IMR-90 (cell line): ENCODE measurements at regions not wholly inside any gene's neighbourhood (a gene's known extent, or its start where the extent isn't known, plus 50 kb on each side); places are given as distances from the start of the nearest gene placed in this dataset.
A peak's percentile ranks its signal among the peaks of the same experiment; 100 is the strongest.

Experiments
- ATAC-seq: fragments of 200-7000 bp; cut with Tn5 transposase; 2 replicates; pipeline ENCODE4 v1.9.1; 2020; ENCODE audit warnings: low read depth, mild to moderate bottlenecking, moderate library complexity
- BruUV-seq: library from RNA; stranded (reverse); fragments of 400-500 nt; replicated peaks from 2 replicates; lab custom pipeline; 2021; lab: Mats Ljungman, UMichigan
- CTCF ChIA-PET: fragments of 300-600 bp; formaldehyde crosslinking; extraction: SDS; loops from one replicate; lab custom pipeline; 2021; ENCODE audit warnings: antibody characterized with exemption; lab: Yijun Ruan, JAX
- POLR2A ChIA-PET: fragments of 300-600 bp; sonication (Branson Sonifier 250); formaldehyde crosslinking; loops from one replicate; lab custom pipeline; 2022; ENCODE audit warnings: antibody characterized with exemption; ENCODE audit not compliant: unreplicated experiment; lab: Charles Lee
- DNase-seq: peaks from one replicate; pipeline ENCODE4 v3.0.0; 2013
- H2AFZ ChIP-seq: replicated peaks from 2 replicates; pipeline ENCODE3; 2013; ENCODE audit warnings: low read length, mild to moderate bottlenecking; ENCODE audit not compliant: poor library complexity
- H2AK5ac ChIP-seq: 2 replicates; pipeline ENCODE4 v1.6.1; 2013; ENCODE audit warnings: low read depth, low read length, inconsistent platforms
- H2AK9ac ChIP-seq: replicated peaks from 2 replicates; pipeline ENCODE3; 2013; ENCODE audit warnings: mild to moderate bottlenecking, low read depth, low read length, moderate library complexity; ENCODE audit not compliant: poor library complexity
- H2BK120ac ChIP-seq: 2 replicates; pipeline ENCODE4 v1.6.1; 2013; ENCODE audit warnings: low read depth, low read length, inconsistent platforms
- H2BK15ac ChIP-seq: 3 replicates; pipeline ENCODE4 v1.6.1; 2013; ENCODE audit warnings: low read depth, low read length, inconsistent platforms
- H2BK20ac ChIP-seq: 2 replicates; pipeline ENCODE4 v1.6.1; 2013; ENCODE audit warnings: low read depth, mild to moderate bottlenecking, inconsistent platforms, low read length, moderate library complexity
- H2BK5ac ChIP-seq: 2 replicates; pipeline ENCODE4 v1.6.1; 2013; ENCODE audit warnings: mild to moderate bottlenecking, low read depth, low read length, inconsistent platforms; ENCODE audit not compliant: poor library complexity, severe bottlenecking
- H3K14ac ChIP-seq: replicated peaks from 2 replicates; pipeline ENCODE4 v1.6.1; 2013; ENCODE audit warnings: low read depth, low read length, inconsistent platforms
- H3K18ac ChIP-seq: 2 replicates; pipeline ENCODE4 v1.6.1; 2013; ENCODE audit warnings: low read depth, low read length, control low read depth
- H3K23ac ChIP-seq: 2 replicates; pipeline ENCODE4 v1.6.1; 2013; ENCODE audit warnings: low read depth, low read length, inconsistent platforms
- H3K27ac ChIP-seq: 2 replicates; pipeline ENCODE4 v1.5.1; 2013; ENCODE audit warnings: mild to moderate bottlenecking, control low read depth, low read length; ENCODE audit not compliant: insufficient read depth
- H3K27me3 ChIP-seq: 2 replicates; pipeline ENCODE4 v1.6.1; 2013; ENCODE audit warnings: low read length; ENCODE audit not compliant: control insufficient read depth, insufficient read depth
- H3K36me3 ChIP-seq: 2 replicates; pipeline ENCODE4 v1.6.1; 2013; ENCODE audit warnings: low read length, mixed read lengths; ENCODE audit not compliant: control insufficient read depth, insufficient read depth
- H3K4ac ChIP-seq: 2 replicates; pipeline ENCODE4 v1.6.1; 2013; ENCODE audit warnings: low read depth, low read length, inconsistent platforms
- H3K4me1 ChIP-seq: 2 replicates; pipeline ENCODE4 v1.6.1; 2013; ENCODE audit warnings: low read length, mixed read lengths; ENCODE audit not compliant: control insufficient read depth, insufficient read depth
- H3K4me2 ChIP-seq: 2 replicates; pipeline ENCODE4 v1.6.1; 2013; ENCODE audit warnings: low read depth, mild to moderate bottlenecking, control low read depth, low read length, moderate library complexity
- H3K4me3 ChIP-seq: 2 replicates; pipeline ENCODE4 v1.5.1; 2013; ENCODE audit warnings: low read depth, mild to moderate bottlenecking, control low read depth, low read length, moderate library complexity; ENCODE audit not compliant: insufficient read depth
- H3K56ac ChIP-seq: 2 replicates; pipeline ENCODE4 v1.6.1; 2013; ENCODE audit warnings: low read length, inconsistent platforms; ENCODE audit not compliant: insufficient read depth; ENCODE audit errors: extremely low read depth
- H3K79me1 ChIP-seq, 2 experiments: 2 replicates each; pipeline ENCODE4 v1.6.1; 2013; ENCODE audit warnings: low read length in 2 of 2, inconsistent platforms in 1 of 2, low read depth in 1 of 2
- H3K9ac ChIP-seq: 2 replicates; pipeline ENCODE4 v1.6.1; 2013; ENCODE audit warnings: low read depth, low read length, control low read depth
- H3K9me1 ChIP-seq: 2 replicates; pipeline ENCODE4 v1.6.1; 2013; ENCODE audit warnings: low read length, inconsistent platforms; ENCODE audit not compliant: insufficient read depth
- H3K9me3 ChIP-seq: 2 replicates; pipeline ENCODE4 v1.6.1; 2013; ENCODE audit warnings: low read length; ENCODE audit not compliant: control insufficient read depth, insufficient read depth
- H4K20me1 ChIP-seq: 2 replicates; pipeline ENCODE4 v1.6.1; 2013; ENCODE audit warnings: low read length, inconsistent platforms; ENCODE audit not compliant: insufficient read depth
- H4K5ac ChIP-seq: 2 replicates; pipeline ENCODE4 v1.6.1; 2013; ENCODE audit warnings: mild to moderate bottlenecking, low read depth, low read length, control low read depth
- H4K8ac ChIP-seq, 2 experiments: 2 replicates each; pipeline ENCODE4 v1.6.1; 2013; ENCODE audit warnings: low read depth in 2 of 2, low read length in 2 of 2, control low read depth in 1 of 2, inconsistent platforms in 1 of 2
- H4K91ac ChIP-seq: 2 replicates; pipeline ENCODE4 v1.6.1; 2013; ENCODE audit warnings: low read depth, low read length, inconsistent platforms; ENCODE audit not compliant: insufficient read depth
- BHLHE40 ChIP-seq: fragments of 150-350 bp; IDR thresholded peaks from 2 replicates; pipeline ENCODE4 v1.6.1; 2016; ENCODE audit warnings: mild to moderate bottlenecking, low read depth, low read length
- CEBPB ChIP-seq: IDR thresholded peaks from 2 replicates; pipeline ENCODE4 v1.6.1; 2012; ENCODE audit warnings: low read depth, low read length, improper control_type of control experiment
- CHD1 ChIP-seq: IDR thresholded peaks from 2 replicates; pipeline ENCODE4 v1.6.1; 2012; ENCODE audit warnings: low read depth, low read length, improper control_type of control experiment
- FOS ChIP-seq: fragments of 150-350 bp; IDR thresholded peaks from 2 replicates; pipeline ENCODE4 v1.6.1; 2016; ENCODE audit warnings: low read depth, low read length
- MAFK ChIP-seq: IDR thresholded peaks from 2 replicates; pipeline ENCODE4 v1.6.1; 2012; ENCODE audit warnings: low read depth, low read length, improper control_type of control experiment
- MXI1 ChIP-seq: IDR thresholded peaks from 2 replicates; pipeline ENCODE4 v1.6.1; 2012; ENCODE audit warnings: low read depth, mild to moderate bottlenecking, low read length, moderate library complexity, borderline replicate concordance
- NFE2L2 ChIP-seq: fragments of 150-350 bp; IDR thresholded peaks from 2 replicates; pipeline ENCODE4 v1.6.1; 2016; ENCODE audit warnings: low read depth, mild to moderate bottlenecking, low read length
- POLR2A ChIP-seq: IDR thresholded peaks from 2 replicates; pipeline ENCODE4 v1.6.1; 2012; ENCODE audit warnings: mild to moderate bottlenecking, low read depth, low read length
- RAD21 ChIP-seq: IDR thresholded peaks from 2 replicates; pipeline ENCODE4 v1.6.1; 2012; ENCODE audit warnings: low read length, improper control_type of control experiment
- RCOR1 ChIP-seq: IDR thresholded peaks from 2 replicates; pipeline ENCODE4 v1.6.1; 2012; ENCODE audit warnings: mild to moderate bottlenecking, low read length, improper control_type of control experiment; ENCODE audit not compliant: insufficient replicate concordance
- RFX5 ChIP-seq: IDR thresholded peaks from 2 replicates; pipeline ENCODE4 v1.8.0; 2012; ENCODE audit warnings: low read depth, mild to moderate bottlenecking, low read length, moderate library complexity
- SMC3 ChIP-seq: fragments of 150-350 bp; IDR thresholded peaks from 2 replicates; pipeline ENCODE4 v1.6.1; 2016; ENCODE audit warnings: low read depth, mild to moderate bottlenecking, antibody characterized with exemption, low read length, moderate library complexity
- WGBS, 2 experiments: methylation state at CpG; one replicate each; pipeline versions ENCODE4 v1.1.5 to v1.1.7; 2013; ENCODE audit warnings: missing lambda C conversion rate in 2 of 2; ENCODE audit not compliant: insufficient read length in 1 of 2; ENCODE audit errors: extremely low coverage in 2 of 2; 5-methylcytosine and 5-hydroxymethylcytosine counted together
- dilution Hi-C: fragments of 300-500 bp; cut with HindIII; formaldehyde crosslinking; loops from one replicate; pipeline ENCODE4 v1.14.3; 2018; ENCODE audit warnings: low sequenced_read_pairs; ENCODE audit not compliant: unreplicated experiment
- in situ Hi-C: fragments of 300-500 bp; cut with MboI; formaldehyde crosslinking; loops from 3 replicates; pipeline ENCODE4 v1.14.3; 2019; ENCODE audit warnings: low sequenced_read_pairs, inconsistent platforms, mixed read lengths
- intact Hi-C: fragments of 100-400 bp; cut with micrococcal nuclease; formaldehyde crosslinking; loops from 2 replicates; pipeline ENCODE4 v1.10.0; 2022
- TF ChIP-seq, protein P1 (sequence below): fragments of 150-350 bp; IDR thresholded peaks from 2 replicates; pipeline ENCODE4 v1.6.1; 2016; ENCODE audit warnings: low read depth, mild to moderate bottlenecking, low read length, moderate library complexity, borderline replicate concordance
- TF ChIP-seq, protein P2 (sequence below): fragments of 150-350 bp; IDR thresholded peaks from 2 replicates; pipeline ENCODE4 v1.6.1; 2017; ENCODE audit warnings: mild to moderate bottlenecking, antibody characterized with exemption, low read length, low read depth
- TF ChIP-seq, protein P3 (sequence below): conservative IDR thresholded peaks from 2 replicates; pipeline ENCODE4 v1.5.1; 2012; ENCODE audit warnings: mild to moderate bottlenecking, low read depth, low read length, improper control_type of control experiment

DNA sequence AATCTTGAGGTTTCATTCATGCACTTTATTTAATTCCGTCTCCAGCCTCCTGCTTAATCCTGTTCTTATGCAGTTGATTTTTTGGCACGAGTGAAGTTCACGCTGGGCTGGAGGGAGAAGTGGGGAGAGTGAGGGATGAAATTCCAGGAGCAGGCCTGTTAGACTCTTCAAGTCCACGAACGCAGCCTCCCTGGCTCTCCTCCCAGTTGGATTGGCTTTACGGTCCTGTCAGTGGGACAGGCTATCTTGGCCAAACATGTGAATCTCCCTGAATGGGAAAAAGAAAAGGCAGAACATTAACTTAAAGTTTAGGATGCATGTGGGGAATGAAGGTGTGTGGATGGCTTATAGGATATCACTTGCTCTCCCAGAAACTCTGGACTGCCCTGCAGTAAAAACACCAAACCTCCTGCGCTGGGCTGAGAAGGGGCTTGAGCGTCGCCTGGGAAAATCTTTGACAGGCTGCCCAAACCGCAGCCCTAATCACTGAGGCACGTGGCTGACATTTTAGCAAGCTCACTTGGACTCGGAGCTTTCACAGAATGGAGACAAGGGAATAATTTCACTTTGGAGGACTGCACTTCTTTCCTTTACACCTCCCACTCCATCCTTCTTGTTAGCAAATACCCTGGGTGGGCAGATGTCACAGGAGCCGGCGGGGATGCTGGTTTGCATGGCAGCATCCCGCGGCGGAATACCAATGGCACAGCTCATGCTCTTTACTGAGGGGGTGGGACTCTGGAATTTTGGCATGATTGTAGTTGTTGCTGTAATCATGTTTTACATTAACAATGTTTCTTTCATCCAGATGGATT is 93.9 kb downstream of the ACKR3 start:
- TF ChIP-seq NFE2L2 (no peak), FOS (no peak), POLR2A (no peak), CHD1 (no peak), CEBPB (no peak), MAFK (no peak), SMC3 (no peak), RCOR1 (no peak), RAD21 (no peak), MXI1 (no peak), BHLHE40 (no peak), RFX5 (no peak)
- TF ChIP-seq, protein P1, sequence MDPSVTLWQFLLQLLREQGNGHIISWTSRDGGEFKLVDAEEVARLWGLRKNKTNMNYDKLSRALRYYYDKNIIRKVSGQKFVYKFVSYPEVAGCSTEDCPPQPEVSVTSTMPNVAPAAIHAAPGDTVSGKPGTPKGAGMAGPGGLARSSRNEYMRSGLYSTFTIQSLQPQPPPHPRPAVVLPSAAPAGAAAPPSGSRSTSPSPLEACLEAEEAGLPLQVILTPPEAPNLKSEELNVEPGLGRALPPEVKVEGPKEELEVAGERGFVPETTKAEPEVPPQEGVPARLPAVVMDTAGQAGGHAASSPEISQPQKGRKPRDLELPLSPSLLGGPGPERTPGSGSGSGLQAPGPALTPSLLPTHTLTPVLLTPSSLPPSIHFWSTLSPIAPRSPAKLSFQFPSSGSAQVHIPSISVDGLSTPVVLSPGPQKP, result no peak
- TF ChIP-seq, protein P2, sequence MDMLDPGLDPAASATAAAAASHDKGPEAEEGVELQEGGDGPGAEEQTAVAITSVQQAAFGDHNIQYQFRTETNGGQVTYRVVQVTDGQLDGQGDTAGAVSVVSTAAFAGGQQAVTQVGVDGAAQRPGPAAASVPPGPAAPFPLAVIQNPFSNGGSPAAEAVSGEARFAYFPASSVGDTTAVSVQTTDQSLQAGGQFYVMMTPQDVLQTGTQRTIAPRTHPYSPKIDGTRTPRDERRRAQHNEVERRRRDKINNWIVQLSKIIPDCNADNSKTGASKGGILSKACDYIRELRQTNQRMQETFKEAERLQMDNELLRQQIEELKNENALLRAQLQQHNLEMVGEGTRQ, result no peak
- TF ChIP-seq, protein P3, sequence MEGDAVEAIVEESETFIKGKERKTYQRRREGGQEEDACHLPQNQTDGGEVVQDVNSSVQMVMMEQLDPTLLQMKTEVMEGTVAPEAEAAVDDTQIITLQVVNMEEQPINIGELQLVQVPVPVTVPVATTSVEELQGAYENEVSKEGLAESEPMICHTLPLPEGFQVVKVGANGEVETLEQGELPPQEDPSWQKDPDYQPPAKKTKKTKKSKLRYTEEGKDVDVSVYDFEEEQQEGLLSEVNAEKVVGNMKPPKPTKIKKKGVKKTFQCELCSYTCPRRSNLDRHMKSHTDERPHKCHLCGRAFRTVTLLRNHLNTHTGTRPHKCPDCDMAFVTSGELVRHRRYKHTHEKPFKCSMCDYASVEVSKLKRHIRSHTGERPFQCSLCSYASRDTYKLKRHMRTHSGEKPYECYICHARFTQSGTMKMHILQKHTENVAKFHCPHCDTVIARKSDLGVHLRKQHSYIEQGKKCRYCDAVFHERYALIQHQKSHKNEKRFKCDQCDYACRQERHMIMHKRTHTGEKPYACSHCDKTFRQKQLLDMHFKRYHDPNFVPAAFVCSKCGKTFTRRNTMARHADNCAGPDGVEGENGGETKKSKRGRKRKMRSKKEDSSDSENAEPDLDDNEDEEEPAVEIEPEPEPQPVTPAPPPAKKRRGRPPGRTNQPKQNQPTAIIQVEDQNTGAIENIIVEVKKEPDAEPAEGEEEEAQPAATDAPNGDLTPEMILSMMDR, result no peak
- no peak overlapping the region for H3K14ac ChIP-seq
- WGBS, 2 experiments, result 79% methylated on average over 5 of the region's 17 CpGs; no CpG with 5 or more reads in 1 of the 2 experiments
- no peak overlapping the region for H4K8ac ChIP-seq
- H3K27ac ChIP-seq, result no peak overlapping the region
- POLR2A ChIA-PET, result no interaction called here
- H3K4me1 ChIP-seq, result peaks cover 10% of the 10 kb centered on the region; the same call in 1 of the 2 replicates
- peak overlapping the region; percentile 15 for H2AK9ac ChIP-seq
- H2BK5ac ChIP-seq, result no peak overlapping the region
- no peaks in the 10 kb centered on the region for H3K36me3 ChIP-seq
- no peak overlapping the region for H2BK15ac ChIP-seq
- CTCF ChIA-PET, result no interaction called here
- in situ Hi-C loops, result no loop called here
- peak; percentile 41 for DNase-seq
- H4K20me1 ChIP-seq, result no peaks in the 10 kb centered on the region
- H3K27me3 ChIP-seq, result peaks cover 2% of the 10 kb centered on the region
- no peak overlapping the region; the same call in 1 of the 2 replicates for H2BK120ac ChIP-seq
- no peak overlapping the region; the same call in 1 of the 2 replicates for H2BK20ac ChIP-seq
- H3K23ac ChIP-seq, result no peak overlapping the region
- H4K5ac ChIP-seq, result no peak overlapping the region
- H3K79me1 ChIP-seq, result no peaks in the 10 kb centered on the region
- no peak overlapping the region for H2AK5ac ChIP-seq
- peak; percentile 69 for ATAC-seq
- H3K9me3 ChIP-seq, result peaks cover 8% of the 10 kb centered on the region
- peak overlapping the region; percentile 19; the same call in 1 of the 2 replicates for H3K4me2 ChIP-seq
- H3K4me3 ChIP-seq, result no peak overlapping the region
- H3K9ac ChIP-seq, result no peak overlapping the region
- H3K18ac ChIP-seq, result no peak overlapping the region
- no peaks in the 10 kb centered on the region for H3K9me1 ChIP-seq
- intact Hi-C loops, result loop anchor here (1.0 kb wide), 1 partner anchor 16 kb away; no protein-coding TSS in a partner anchor
- H3K4ac ChIP-seq, result no peak overlapping the region
- H4K91ac ChIP-seq, result no peak overlapping the region
- H3K56ac ChIP-seq, result no peak overlapping the region
- dilution Hi-C loops, result no loop called here
- BruUV-seq, result no TSS peak
- no peak overlapping the region for H2AFZ ChIP-seq
